ENCODE measurements at regions not wholly inside any gene's neighbourhood (a gene's known extent, or its start where the extent isn't known, plus 50 kb on each side); places are given as distances from the start of the nearest gene placed in this dataset.

DNA sequence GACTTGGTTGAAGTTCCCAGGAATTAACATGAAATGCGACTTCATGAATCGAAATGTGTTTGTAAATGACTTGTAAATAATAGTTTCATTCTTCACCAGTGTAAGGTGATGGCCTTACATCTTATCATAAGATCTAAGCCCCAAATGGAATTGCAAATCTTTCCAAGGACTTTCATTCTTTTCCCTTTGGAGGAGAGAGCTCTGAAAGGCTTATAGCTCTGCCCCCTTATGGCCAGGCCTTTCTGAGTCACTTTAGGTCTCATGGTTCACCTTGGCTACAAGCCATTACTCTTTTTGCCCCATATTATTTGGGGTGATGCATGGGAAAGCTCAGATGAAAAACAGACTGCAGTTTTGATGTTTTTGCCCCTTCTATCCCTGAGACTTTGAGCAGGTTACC is 209.1 kb upstream of the BMP2 start:
- no peak overlapping the region for H3K9ac ChIP-seq (ENCODE audit: low read length in 3 of 3)
- H3K9me3 ChIP-seq (ENCODE audit: control insufficient read depth in 2 of 3, insufficient read depth in 1 of 3, low read length in 3 of 3) = no peaks in the 10 kb centered on the region
- FAIRE-seq (no peak), DNase-seq (no peak)
- intact Hi-C loops (cut with DNase I) = no loop called here
- H3K27me3 ChIP-seq (ENCODE audit: control insufficient read depth, insufficient read depth, low read length) = no peaks in the 10 kb centered on the region
- H3K36me3 ChIP-seq (ENCODE audit: control insufficient read depth in 2 of 3, insufficient read depth in 3 of 3, low read length in 3 of 3) = no peaks in the 10 kb centered on the region
- H3K4me3 ChIP-seq (ENCODE audit: low read length in 3 of 3) = no peak overlapping the region
- H3K4me1 ChIP-seq (ENCODE audit: control insufficient read depth in 2 of 3, insufficient read depth in 2 of 3, low read depth in 1 of 3, low read length in 3 of 3) = no peaks in the 10 kb centered on the region
- no peak overlapping the region for H3K27ac ChIP-seq (ENCODE audit: low read depth in 2 of 2, low read length in 2 of 2)
- TF ChIP-seq, protein P1, sequence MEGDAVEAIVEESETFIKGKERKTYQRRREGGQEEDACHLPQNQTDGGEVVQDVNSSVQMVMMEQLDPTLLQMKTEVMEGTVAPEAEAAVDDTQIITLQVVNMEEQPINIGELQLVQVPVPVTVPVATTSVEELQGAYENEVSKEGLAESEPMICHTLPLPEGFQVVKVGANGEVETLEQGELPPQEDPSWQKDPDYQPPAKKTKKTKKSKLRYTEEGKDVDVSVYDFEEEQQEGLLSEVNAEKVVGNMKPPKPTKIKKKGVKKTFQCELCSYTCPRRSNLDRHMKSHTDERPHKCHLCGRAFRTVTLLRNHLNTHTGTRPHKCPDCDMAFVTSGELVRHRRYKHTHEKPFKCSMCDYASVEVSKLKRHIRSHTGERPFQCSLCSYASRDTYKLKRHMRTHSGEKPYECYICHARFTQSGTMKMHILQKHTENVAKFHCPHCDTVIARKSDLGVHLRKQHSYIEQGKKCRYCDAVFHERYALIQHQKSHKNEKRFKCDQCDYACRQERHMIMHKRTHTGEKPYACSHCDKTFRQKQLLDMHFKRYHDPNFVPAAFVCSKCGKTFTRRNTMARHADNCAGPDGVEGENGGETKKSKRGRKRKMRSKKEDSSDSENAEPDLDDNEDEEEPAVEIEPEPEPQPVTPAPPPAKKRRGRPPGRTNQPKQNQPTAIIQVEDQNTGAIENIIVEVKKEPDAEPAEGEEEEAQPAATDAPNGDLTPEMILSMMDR (IDR thresholded peaks at IDR 0.05; ENCODE audit: borderline replicate concordance, extremely low read depth, insufficient read depth) = no peak

DNA sequence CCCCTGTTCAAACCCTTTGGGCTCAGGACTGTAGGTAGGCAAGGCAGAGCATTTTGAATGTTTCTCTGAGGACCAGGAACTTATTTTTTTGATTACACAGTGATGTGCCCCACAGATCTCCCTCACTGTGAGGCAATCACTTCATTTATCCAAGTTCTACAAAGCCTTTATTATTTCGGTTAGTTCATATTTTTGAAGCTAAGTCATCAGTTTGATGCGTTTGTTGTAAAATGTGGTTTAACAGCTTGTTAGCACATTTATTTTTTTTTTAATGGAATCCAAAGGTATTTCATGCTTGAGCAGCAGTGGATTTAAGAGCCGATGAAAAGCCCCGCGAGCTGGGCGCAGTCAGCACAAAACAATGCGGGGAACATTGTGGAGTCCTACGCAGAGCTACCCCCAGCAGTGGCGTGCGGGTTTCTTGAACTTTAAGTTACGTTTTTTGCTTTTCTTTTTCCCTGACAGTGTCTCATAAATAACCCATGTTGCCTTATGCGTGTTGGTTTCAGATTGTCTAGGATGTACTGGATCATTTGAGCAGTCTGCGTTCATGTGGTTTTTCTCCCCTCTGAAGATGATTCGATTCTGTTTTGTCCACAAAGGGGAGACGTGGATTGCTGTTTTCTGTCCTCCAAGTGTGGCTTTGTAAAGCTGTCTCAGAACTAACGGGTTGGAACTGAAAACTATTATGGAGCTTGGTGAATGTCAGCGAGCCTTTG is 233.6 kb upstream of the BMP2 start:
- Histone ChIP-seq H3K9ac (ENCODE audit: low read length in 3 of 3) (peak overlapping the region in 1 of 3 donors; percentile 22), H3K36me3 (ENCODE audit: control insufficient read depth in 2 of 3, insufficient read depth in 3 of 3, low read length in 3 of 3) (no peaks in the 10 kb centered on the region), H3K9me3 (ENCODE audit: control insufficient read depth in 2 of 3, insufficient read depth in 1 of 3, low read length in 3 of 3) (no peaks in the 10 kb centered on the region), H3K27ac (ENCODE audit: low read depth in 2 of 2, low read length in 2 of 2) (no peak overlapping the region), H3K4me3 (ENCODE audit: low read length in 3 of 3) (peak overlapping the region; percentile 31 to 44 (median 40)), H3K27me3 (ENCODE audit: control insufficient read depth, insufficient read depth, low read length) (no peaks in the 10 kb centered on the region), H3K4me1 (ENCODE audit: control insufficient read depth in 2 of 3, insufficient read depth in 2 of 3, low read depth in 1 of 3, low read length in 3 of 3) (no peaks in the 10 kb centered on the region)
- TF ChIP-seq, protein P1 (IDR thresholded peaks at IDR 0.05; ENCODE audit: borderline replicate concordance, extremely low read depth, insufficient read depth) = no peak
- peak in 4 of 5 donors; percentile 29 to 67 (median 56) for DNase-seq
- FAIRE-seq = no peak
- intact Hi-C loops (cut with DNase I) = no loop called here

DNA sequence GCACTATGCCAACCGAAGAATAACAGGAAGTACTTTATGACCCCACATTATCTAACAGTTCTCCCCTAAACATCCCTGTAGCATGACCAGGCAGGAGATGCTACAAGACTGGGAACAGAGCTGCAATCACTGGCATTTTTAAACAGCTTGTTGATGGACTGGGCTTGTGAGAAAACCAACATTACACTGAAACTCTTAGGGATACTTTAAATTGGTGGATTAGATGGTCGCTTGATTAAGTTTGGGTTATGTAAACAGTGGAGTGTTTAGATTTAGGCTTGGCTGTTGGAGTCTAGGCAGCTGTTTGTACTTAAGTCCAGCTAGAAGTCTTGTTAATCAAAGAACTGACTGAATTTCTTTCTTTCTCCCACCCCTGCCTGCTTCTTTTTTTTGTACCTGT is 234.1 kb upstream of the BMP2 start:
- no peak overlapping the region for H3K4me3 ChIP-seq (ENCODE audit: low read length in 3 of 3)
- no peak for FAIRE-seq
- TF ChIP-seq, protein P1 (IDR thresholded peaks at IDR 0.05; ENCODE audit: borderline replicate concordance, extremely low read depth, insufficient read depth) = no peak
- H3K4me1 ChIP-seq (ENCODE audit: control insufficient read depth in 2 of 3, insufficient read depth in 2 of 3, low read depth in 1 of 3, low read length in 3 of 3) = no peaks in the 10 kb centered on the region
- no peak overlapping the region for H3K27ac ChIP-seq (ENCODE audit: low read depth in 2 of 2, low read length in 2 of 2)
- no peaks in the 10 kb centered on the region for H3K9me3 ChIP-seq (ENCODE audit: control insufficient read depth in 2 of 3, insufficient read depth in 1 of 3, low read length in 3 of 3)
- intact Hi-C loops (cut with DNase I) = no loop called here
- no peak overlapping the region for H3K9ac ChIP-seq (ENCODE audit: low read length in 3 of 3)
- H3K36me3 ChIP-seq (ENCODE audit: control insufficient read depth in 2 of 3, insufficient read depth in 3 of 3, low read length in 3 of 3) = no peaks in the 10 kb centered on the region
- H3K27me3 ChIP-seq (ENCODE audit: control insufficient read depth, insufficient read depth, low read length) = no peaks in the 10 kb centered on the region
- peak in 2 of 5 donors; percentile 15 to 78 for DNase-seq
